GM12878 (cell line): ENCODE measurements at regions not wholly inside any gene's neighbourhood (a gene's known extent, or its start where the extent isn't known, plus 50 kb on each side); places are given as distances from the start of the nearest gene placed in this dataset.

Source experiments
- ATAC-seq: fragments of 200-7000 bp; cut with Tn5 transposase; 3 replicates; pipeline ENCODE4 v1.9.1; 2020; ENCODE audit warnings: mild to moderate bottlenecking, moderate library complexity
- BruUV-seq: library from RNA; stranded (reverse); fragments of 400-500 nt; replicated peaks from 2 replicates; lab custom pipeline; 2021; lab: Mats Ljungman, UMichigan
- CTCF ChIA-PET: fragments of 300-600 bp; sonication (Branson Sonifier 250); formaldehyde crosslinking; extraction: SDS; loops from one replicate; lab custom pipeline; 2021; ENCODE audit warnings: inconsistent platforms; lab: Yijun Ruan, JAX
- POLR2A ChIA-PET: fragments of 350-600 bp; formaldehyde crosslinking; extraction: SDS; loops from one replicate; lab custom pipeline; 2021; ENCODE audit warnings: inconsistent platforms; lab: Charles Lee
- RAD21 ChIA-PET: fragments of 300-600 bp; sonication (Branson Sonifier 250); formaldehyde crosslinking; loops from one replicate; lab custom pipeline; 2023; ENCODE audit warnings: antibody characterized with exemption; ENCODE audit not compliant: unreplicated experiment; lab: Charles Lee
- SMC1A ChIA-PET: fragments of 300-600 bp; sonication (Branson Sonifier 250); formaldehyde crosslinking; loops from one replicate; lab custom pipeline; 2023; ENCODE audit not compliant: unreplicated experiment, uncharacterized antibody; lab: Charles Lee
- DNase-seq: peaks from one replicate; pipeline ENCODE4 v3.0.0-alpha.2; 2011; ENCODE audit warnings: low read depth, low spot score
- FAIRE-seq: peaks from 3 replicates; lab custom pipeline; 2011; peaks lifted over from hg19 to GRCh38; lab: Jason Lieb, UNC
- H2AFZ ChIP-seq: 2 replicates; pipeline ENCODE4 v1.6.0; 2011; ENCODE audit warnings: low read depth, low read length, control low read depth; ENCODE audit not compliant: control insufficient read depth
- H3K27ac ChIP-seq: 2 replicates; pipeline ENCODE4 v1.5.1; 2011; ENCODE audit warnings: control low read depth; ENCODE audit not compliant: control insufficient read depth, insufficient read depth
- H3K27me3 ChIP-seq, 2 experiments: replicated peaks in 1 of 2; 2 replicates each; pipeline versions ENCODE4 v1.6.0 to v1.6.1; 2011; ENCODE audit warnings: low read length in 1 of 2; ENCODE audit not compliant: control insufficient read depth in 2 of 2, insufficient read depth in 2 of 2
- H3K36me3 ChIP-seq, 2 experiments: 2 replicates each; pipeline ENCODE4 v1.5.1; 2011; ENCODE audit warnings: low read length in 1 of 2; ENCODE audit not compliant: control insufficient read depth in 2 of 2, insufficient read depth in 2 of 2
- H3K4me1 ChIP-seq: 2 replicates; pipeline ENCODE4 v1.6.1; 2011; ENCODE audit warnings: mild to moderate bottlenecking, low read length, moderate library complexity, mixed read lengths; ENCODE audit not compliant: control insufficient read depth, insufficient read depth
- H3K4me2 ChIP-seq: 2 replicates; pipeline ENCODE4 v1.6.0; 2011; ENCODE audit warnings: control low read depth; ENCODE audit not compliant: control insufficient read depth, insufficient read depth
- H3K4me3 ChIP-seq: fragments of 200-600 bp; sonication (generic); 2 replicates; pipeline ENCODE4 v1.5.1; 2016
- H3K79me2 ChIP-seq: 2 replicates; pipeline ENCODE4 v1.6.0; 2011; ENCODE audit warnings: low read length; ENCODE audit not compliant: control insufficient read depth, insufficient read depth
- H3K9ac ChIP-seq: 2 replicates; pipeline ENCODE4 v1.8.0; 2011; ENCODE audit warnings: low read length, control low read depth, mixed read lengths; ENCODE audit not compliant: control insufficient read depth, insufficient read depth
- H3K9me3 ChIP-seq: replicated peaks from 3 replicates; pipeline ENCODE4 v1.5.1; 2011; ENCODE audit warnings: mild to moderate bottlenecking, low read length; ENCODE audit not compliant: control insufficient read depth, insufficient read depth
- H4K20me1 ChIP-seq: 2 replicates; pipeline ENCODE4 v1.6.0; 2011; ENCODE audit not compliant: control insufficient read depth, insufficient read depth
- GABPA ChIP-seq: IDR thresholded peaks from 2 replicates; pipeline ENCODE4 v1.6.1; 2014; ENCODE audit warnings: antibody characterized with exemption, low read depth, mild to moderate bottlenecking, inconsistent platforms
- IRF5 ChIP-seq: fragments of 450-650 bp; IDR thresholded peaks from 2 replicates; pipeline ENCODE4 v1.6.1; 2017; ENCODE audit warnings: borderline replicate concordance
- MEF2A ChIP-seq: IDR thresholded peaks from 2 replicates; pipeline ENCODE4 v1.6.1; 2011; ENCODE audit warnings: low read depth, mild to moderate bottlenecking, low read length, moderate library complexity; ENCODE audit not compliant: insufficient read depth
- NFYB ChIP-seq: IDR thresholded peaks from 2 replicates; pipeline ENCODE4 v1.6.1; 2011; ENCODE audit warnings: low read depth, mild to moderate bottlenecking, low read length, improper control_type of control experiment, moderate library complexity; ENCODE audit not compliant: insufficient read depth
- NR2C1 ChIP-seq: fragments of 450-650 bp; IDR thresholded peaks from 2 replicates; pipeline ENCODE4 v1.6.1; 2017; ENCODE audit warnings: antibody characterized with exemption, mild to moderate bottlenecking, moderate library complexity
- POU2F2 ChIP-seq: IDR thresholded peaks from 3 replicates; pipeline ENCODE4 v1.6.1; 2011; ENCODE audit warnings: low read depth, mild to moderate bottlenecking, low read length, borderline replicate concordance
- RAD51 ChIP-seq: fragments of 450-650 bp; IDR thresholded peaks from 2 replicates; pipeline ENCODE4 v1.6.1; 2016; ENCODE audit warnings: moderate library complexity, mild to moderate bottlenecking, inconsistent platforms
- SP1 ChIP-seq: IDR thresholded peaks from one replicate; pipeline ENCODE4 v1.6.1; 2011; ENCODE audit warnings: low read depth, low read length
- TCF3 ChIP-seq: IDR thresholded peaks from 2 replicates; pipeline ENCODE4 v1.6.1; 2012; ENCODE audit warnings: low read depth, mild to moderate bottlenecking, low read length, borderline replicate concordance; ENCODE audit not compliant: insufficient read depth
- ZNF274 ChIP-seq: IDR thresholded peaks from one replicate; pipeline ENCODE4 v1.8.0; 2011; ENCODE audit not compliant: insufficient read length, insufficient read depth
- ZNF687 ChIP-seq: fragments of 450-650 bp; IDR thresholded peaks from 2 replicates; pipeline ENCODE4 v1.6.1; 2017; ENCODE audit warnings: mild to moderate bottlenecking, moderate library complexity
- ZZZ3 ChIP-seq: IDR thresholded peaks from 2 replicates; pipeline ENCODE4 v1.6.1; 2011; ENCODE audit warnings: low read depth; ENCODE audit not compliant: control insufficient read depth, insufficient read length
- WGBS: methylation state at CpG from one replicate; pipeline ENCODE4 v1.1.6; 2016; ENCODE audit warnings: low lambda C conversion rate; ENCODE audit not compliant: insufficient replicate concordance, insufficient coverage; ENCODE audit errors: missing lambda C conversion rate; 5-methylcytosine and 5-hydroxymethylcytosine counted together
- in situ Hi-C: fragments of 300-500 bp; cut with MboI; formaldehyde crosslinking; loops from 9 replicates; pipeline ENCODE4 v1.14.3; 2018; ENCODE audit warnings: mixed read lengths
- intact Hi-C: fragments of 100-400 bp; cut with micrococcal nuclease; formaldehyde crosslinking; loops from one replicate; pipeline ENCODE4 v1.14.2; 2022; ENCODE audit not compliant: unreplicated experiment

- TF ChIP-seq ZNF687 (no peak), RAD51 (no peak), POU2F2 (no peak), TCF3 (no peak), GABPA (no peak), SP1 (no peak)
These were observed 89.8 kb upstream of the COL5A1 start (continued) for GRCh38 chr9:134551644-134552348.

GRCh38 chr9:134552349-134552990 lies 89.1 kb upstream of the COL5A1 start:
- ChIA-PET RAD21 (no interaction called here), POLR2A (no interaction called here), SMC1A (no interaction called here), CTCF (no interaction called here)
- 32% methylated on average over 7 of the region's 9 CpGs for WGBS
- no TSS peak for BruUV-seq
- ATAC-seq (no peak), DNase-seq (no peak), FAIRE-seq (no peak)
- Histone ChIP-seq H3K9me3 (no peaks in the 10 kb centered on the region), H4K20me1 (no peaks in the 10 kb centered on the region), H2AFZ (no peak overlapping the region), H3K27me3 (no peaks in the 10 kb centered on the region; a peak in 3 of 4 replicates), H3K9ac (no peak overlapping the region), H3K79me2 (no peaks in the 10 kb centered on the region), H3K4me1 (no peaks in the 10 kb centered on the region), H3K36me3 (no peaks in the 10 kb centered on the region), H3K4me3 (no peak overlapping the region), H3K27ac (no peak overlapping the region), H3K4me2 (no peak overlapping the region)
- in situ Hi-C loops (no loop called here), intact Hi-C loops (no loop called here)
- TF ChIP-seq IRF5 (no peak), MEF2A (no peak), ZZZ3 (no peak), ZNF274 (no peak), NR2C1 (no peak), NFYB (no peak)
